Lower leg skin (tissue), 3 donors: ENCODE measurements at regions not wholly inside any gene's neighbourhood (a gene's known extent, or its start where the extent isn't known, plus 50 kb on each side); places are given as distances from the start of the nearest gene placed in this dataset.

Experiments
- CTCF ChIP-seq, 3 donors: fragments of 450-650 bp; IDR thresholded peaks; one replicate each; pipeline ENCODE4 v1.5.1; 2016; ENCODE audit warnings: antibody characterized with exemption in 3 of 3, mild to moderate bottlenecking in 3 of 3, moderate library complexity in 2 of 3
- POLR2A ChIP-seq, 2 donors: fragments of 450-650 bp; IDR thresholded peaks; one replicate each; pipeline ENCODE4 v1.6.1; 2016 to 2017; ENCODE audit warnings: antibody characterized with exemption in 2 of 2, mild to moderate bottlenecking in 1 of 2, moderate library complexity in 1 of 2

DNA sequence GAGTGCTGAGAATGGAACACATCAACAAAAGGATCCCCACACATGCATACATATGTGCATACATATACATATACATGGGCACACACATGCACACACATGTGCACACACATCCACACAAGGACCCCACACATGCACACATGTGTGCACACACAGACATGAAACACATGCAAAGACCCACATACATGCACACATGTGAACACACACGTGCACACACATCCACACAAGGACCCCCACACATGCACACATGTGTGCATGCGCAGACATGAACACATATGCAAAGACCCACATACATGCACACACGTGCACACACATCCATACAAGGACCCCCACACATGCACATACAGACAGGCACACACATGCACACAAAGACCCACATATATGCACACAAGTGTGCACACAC lies 104.4 kb upstream of the ADARB2 start:
- TF ChIP-seq POLR2A (IDR thresholded peaks at IDR 0.05): no peak
- no peak for TF ChIP-seq CTCF (IDR thresholded peaks at IDR 0.05)
